ENCODE measurements at regions not wholly inside any gene's neighbourhood (a gene's known extent, or its start where the extent isn't known, plus 50 kb on each side); places are given as distances from the start of the nearest gene placed in this dataset.

GRCh38 chr4:85106805-85107336 lies 140.4 kb upstream of the WDFY3 start:
- TF ChIP-seq CTCF (IDR thresholded peaks at IDR 0.05 in 8 of 11, conservative IDR thresholded peaks at IDR 0.05 in 3 of 11) (no peak), POLR2A (IDR thresholded peaks at IDR 0.05) (no peak)
